HepG2 (cell line): ENCODE measurements at regions not wholly inside any gene's neighbourhood (a gene's known extent, or its start where the extent isn't known, plus 50 kb on each side); places are given as distances from the start of the nearest gene placed in this dataset.

ENCODE experiments used
- KDM5B ChIP-seq: sonication (generic); formaldehyde crosslinking; IDR thresholded peaks from 2 replicates; pipeline ENCODE4 v1.4.0; 2020; ENCODE audit warnings: missing genetic modification reagents, mild to moderate bottlenecking, borderline replicate concordance
- MIER3 ChIP-seq: IDR thresholded peaks from 2 replicates; pipeline ENCODE4 v1.6.1; 2016; ENCODE audit warnings: missing compliant biosample characterization, borderline replicate concordance
- RFX3 ChIP-seq: IDR thresholded peaks from 2 replicates; pipeline ENCODE4 v1.6.1; 2016; ENCODE audit warnings: missing biosample characterization, missing genetic modification reagents
- SRSF4 ChIP-seq: fragments of 200-400 bp; formaldehyde crosslinking; IDR thresholded peaks from one replicate; pipeline ENCODE4 v1.6.1; 2018; ENCODE audit warnings: mild to moderate bottlenecking, low read depth, low read length, moderate library complexity; ENCODE audit not compliant: poor library complexity, severe bottlenecking
- ZNF710 ChIP-seq: sonication (generic); formaldehyde crosslinking; IDR thresholded peaks from 2 replicates; pipeline ENCODE4 v1.5.0; 2020; ENCODE audit warnings: mild to moderate bottlenecking, missing genetic modification reagents, borderline replicate concordance
- TF ChIP-seq, protein P1 (sequence below): sonication (generic); formaldehyde crosslinking; IDR thresholded peaks from 2 replicates; pipeline ENCODE4 v1.5.1; 2020; ENCODE audit warnings: mild to moderate bottlenecking, missing genetic modification reagents, borderline replicate concordance
- TF ChIP-seq, protein P2 (sequence below): sonication (generic); formaldehyde crosslinking; conservative IDR thresholded peaks from 2 replicates; pipeline ENCODE4 v1.4.0; 2020; ENCODE audit warnings: missing genetic modification reagents

DNA sequence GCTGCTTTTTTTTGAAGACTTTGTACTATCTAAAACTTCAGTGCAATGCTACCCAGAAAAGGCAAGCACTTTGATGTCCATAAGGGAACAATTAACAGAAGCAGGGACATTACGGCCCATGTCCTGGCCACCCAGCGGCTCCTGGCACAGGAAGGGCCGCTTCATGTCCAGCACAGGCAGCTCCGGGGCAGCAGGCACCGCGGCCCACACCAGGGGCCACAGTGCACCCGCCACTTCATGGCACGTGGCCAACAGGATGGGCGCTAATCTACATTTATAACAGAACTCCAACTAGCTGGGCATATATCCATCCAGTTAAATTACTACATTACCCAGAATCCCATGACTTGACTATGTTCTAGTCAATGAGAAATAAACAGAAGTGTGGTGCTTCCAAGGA lies 198.2 kb upstream of the ID4 start (continued):
- TF ChIP-seq, protein P1, sequence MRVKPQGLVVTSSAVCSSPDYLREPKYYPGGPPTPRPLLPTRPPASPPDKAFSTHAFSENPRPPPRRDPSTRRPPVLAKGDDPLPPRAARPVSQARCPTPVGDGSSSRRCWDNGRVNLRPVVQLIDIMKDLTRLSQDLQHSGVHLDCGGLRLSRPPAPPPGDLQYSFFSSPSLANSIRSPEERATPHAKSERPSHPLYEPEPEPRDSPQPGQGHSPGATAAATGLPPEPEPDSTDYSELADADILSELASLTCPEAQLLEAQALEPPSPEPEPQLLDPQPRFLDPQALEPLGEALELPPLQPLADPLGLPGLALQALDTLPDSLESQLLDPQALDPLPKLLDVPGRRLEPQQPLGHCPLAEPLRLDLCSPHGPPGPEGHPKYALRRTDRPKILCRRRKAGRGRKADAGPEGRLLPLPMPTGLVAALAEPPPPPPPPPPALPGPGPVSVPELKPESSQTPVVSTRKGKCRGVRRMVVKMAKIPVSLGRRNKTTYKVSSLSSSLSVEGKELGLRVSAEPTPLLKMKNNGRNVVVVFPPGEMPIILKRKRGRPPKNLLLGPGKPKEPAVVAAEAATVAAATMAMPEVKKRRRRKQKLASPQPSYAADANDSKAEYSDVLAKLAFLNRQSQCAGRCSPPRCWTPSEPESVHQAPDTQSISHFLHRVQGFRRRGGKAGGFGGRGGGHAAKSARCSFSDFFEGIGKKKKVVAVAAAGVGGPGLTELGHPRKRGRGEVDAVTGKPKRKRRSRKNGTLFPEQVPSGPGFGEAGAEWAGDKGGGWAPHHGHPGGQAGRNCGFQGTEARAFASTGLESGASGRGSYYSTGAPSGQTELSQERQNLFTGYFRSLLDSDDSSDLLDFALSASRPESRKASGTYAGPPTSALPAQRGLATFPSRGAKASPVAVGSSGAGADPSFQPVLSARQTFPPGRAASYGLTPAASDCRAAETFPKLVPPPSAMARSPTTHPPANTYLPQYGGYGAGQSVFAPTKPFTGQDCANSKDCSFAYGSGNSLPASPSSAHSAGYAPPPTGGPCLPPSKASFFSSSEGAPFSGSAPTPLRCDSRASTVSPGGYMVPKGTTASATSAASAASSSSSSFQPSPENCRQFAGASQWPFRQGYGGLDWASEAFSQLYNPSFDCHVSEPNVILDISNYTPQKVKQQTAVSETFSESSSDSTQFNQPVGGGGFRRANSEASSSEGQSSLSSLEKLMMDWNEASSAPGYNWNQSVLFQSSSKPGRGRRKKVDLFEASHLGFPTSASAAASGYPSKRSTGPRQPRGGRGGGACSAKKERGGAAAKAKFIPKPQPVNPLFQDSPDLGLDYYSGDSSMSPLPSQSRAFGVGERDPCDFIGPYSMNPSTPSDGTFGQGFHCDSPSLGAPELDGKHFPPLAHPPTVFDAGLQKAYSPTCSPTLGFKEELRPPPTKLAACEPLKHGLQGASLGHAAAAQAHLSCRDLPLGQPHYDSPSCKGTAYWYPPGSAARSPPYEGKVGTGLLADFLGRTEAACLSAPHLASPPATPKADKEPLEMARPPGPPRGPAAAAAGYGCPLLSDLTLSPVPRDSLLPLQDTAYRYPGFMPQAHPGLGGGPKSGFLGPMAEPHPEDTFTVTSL (CRISPR knock-in tag): no peak
- TF ChIP-seq SRSF4: no peak
- TF ChIP-seq KDM5B (CRISPR knock-in tag): no peak
- TF ChIP-seq MIER3 (CRISPR knock-in tag): no peak
- TF ChIP-seq, protein P2, sequence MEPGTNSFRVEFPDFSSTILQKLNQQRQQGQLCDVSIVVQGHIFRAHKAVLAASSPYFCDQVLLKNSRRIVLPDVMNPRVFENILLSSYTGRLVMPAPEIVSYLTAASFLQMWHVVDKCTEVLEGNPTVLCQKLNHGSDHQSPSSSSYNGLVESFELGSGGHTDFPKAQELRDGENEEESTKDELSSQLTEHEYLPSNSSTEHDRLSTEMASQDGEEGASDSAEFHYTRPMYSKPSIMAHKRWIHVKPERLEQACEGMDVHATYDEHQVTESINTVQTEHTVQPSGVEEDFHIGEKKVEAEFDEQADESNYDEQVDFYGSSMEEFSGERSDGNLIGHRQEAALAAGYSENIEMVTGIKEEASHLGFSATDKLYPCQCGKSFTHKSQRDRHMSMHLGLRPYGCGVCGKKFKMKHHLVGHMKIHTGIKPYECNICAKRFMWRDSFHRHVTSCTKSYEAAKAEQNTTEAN: no peak
- no peak for TF ChIP-seq RFX3 (CRISPR knock-in tag)
- TF ChIP-seq ZNF710 (CRISPR knock-in tag): no peak
